Activated effector memory CD4-positive, alpha-beta T cell treated with Interleukin-2 at 50 U/mL for 16 hours (primary cell): ENCODE measurements at regions not wholly inside any gene's neighbourhood (a gene's known extent, or its start where the extent isn't known, plus 50 kb on each side); places are given as distances from the start of the nearest gene placed in this dataset.
"Not testable (repeated sequence)": the region's sequence is repeated elsewhere in the genome, so short reads cannot be mapped to it uniquely, and the experiment has no call there.

ENCODE experiments used
- DNase-seq: peaks from one replicate; pipeline ENCODE4 v3.0.0-alpha.2; 2020

GRCh38 chr14:106302661-106303060 is 776.3 kb downstream of the TMEM121 start:
- DNase-seq, result no peak

DNA sequence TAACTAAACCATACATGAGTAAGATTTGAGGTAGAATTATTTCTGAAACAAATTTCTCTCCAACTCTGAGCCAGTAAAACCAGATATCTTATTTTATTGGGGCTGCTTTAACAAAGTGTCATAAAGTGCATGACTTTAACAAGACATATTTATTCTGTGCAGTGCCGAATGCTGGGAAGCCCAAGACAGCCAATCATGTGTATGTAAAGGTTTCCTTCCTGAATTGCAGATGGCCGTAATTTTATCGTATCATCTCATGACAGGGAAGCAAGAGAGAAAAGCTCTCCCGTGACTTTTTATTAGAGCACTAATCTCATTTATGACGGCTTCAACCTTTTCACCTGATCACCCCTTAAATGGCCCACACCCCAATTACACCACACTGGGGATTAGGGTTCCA is 777.9 kb downstream of the TMEM121 start:
- DNase-seq, result no peak

- peak; percentile 29 for DNase-seq
These were observed 782.5 kb downstream of the TMEM121 start for GRCh38 chr14:106308839-106309389.

DNA sequence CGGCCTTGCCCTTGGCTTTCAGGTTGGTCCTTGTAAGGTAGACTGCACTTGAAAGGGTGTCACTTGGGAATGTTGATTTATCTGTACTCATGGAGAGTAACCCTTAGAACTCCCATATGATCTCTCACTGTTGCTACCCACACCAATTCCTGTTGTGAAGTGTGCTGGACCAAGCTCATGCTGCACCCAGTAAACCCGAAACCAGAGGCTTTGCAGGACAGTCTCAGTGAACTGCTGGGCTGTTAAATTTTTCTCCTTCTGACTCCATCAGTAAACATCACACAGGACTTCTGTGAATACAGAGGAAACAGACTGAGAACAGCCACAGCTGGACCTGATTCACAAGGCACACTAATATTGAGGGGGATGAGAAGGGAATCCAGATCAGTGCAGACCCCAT is 783.0 kb downstream of the TMEM121 start:
- DNase-seq, result no peak

- DNase-seq, result no peak
These were observed 789.1 kb downstream of the TMEM121 start for GRCh38 chr14:106315436-106315835.

- no peak for DNase-seq
These were observed 791.2 kb downstream of the TMEM121 start for GRCh38 chr14:106317593-106317992.

- DNase-seq, result peak; percentile 20
These were observed 792.3 kb downstream of the TMEM121 start for GRCh38 chr14:106318700-106319099.

DNA sequence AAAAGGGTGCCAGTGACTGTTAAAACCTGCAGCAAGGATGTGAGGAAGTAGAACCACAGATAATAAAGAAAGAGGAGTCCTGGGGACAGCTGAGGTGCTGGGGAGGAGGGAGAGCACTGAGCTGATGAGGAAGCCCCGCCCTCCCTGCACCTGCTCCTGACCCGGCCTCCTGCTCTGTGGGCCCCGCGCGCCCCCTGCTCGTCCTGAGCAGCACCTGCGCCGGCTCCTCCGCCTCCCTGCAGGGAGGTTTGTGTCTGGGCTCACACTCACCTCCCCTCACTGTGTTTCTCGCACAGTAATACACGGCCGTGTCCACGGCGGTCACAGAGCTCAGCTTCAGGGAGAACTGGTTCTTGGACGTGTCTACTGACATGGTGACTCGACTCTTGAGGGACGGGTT is 797.6 kb downstream of the TMEM121 start:
- DNase-seq, result not testable (repeated sequence)

- DNase-seq, result no peak
These were observed 800.9 kb downstream of the TMEM121 start for GRCh38 chr14:106327234-106327633.

DNA sequence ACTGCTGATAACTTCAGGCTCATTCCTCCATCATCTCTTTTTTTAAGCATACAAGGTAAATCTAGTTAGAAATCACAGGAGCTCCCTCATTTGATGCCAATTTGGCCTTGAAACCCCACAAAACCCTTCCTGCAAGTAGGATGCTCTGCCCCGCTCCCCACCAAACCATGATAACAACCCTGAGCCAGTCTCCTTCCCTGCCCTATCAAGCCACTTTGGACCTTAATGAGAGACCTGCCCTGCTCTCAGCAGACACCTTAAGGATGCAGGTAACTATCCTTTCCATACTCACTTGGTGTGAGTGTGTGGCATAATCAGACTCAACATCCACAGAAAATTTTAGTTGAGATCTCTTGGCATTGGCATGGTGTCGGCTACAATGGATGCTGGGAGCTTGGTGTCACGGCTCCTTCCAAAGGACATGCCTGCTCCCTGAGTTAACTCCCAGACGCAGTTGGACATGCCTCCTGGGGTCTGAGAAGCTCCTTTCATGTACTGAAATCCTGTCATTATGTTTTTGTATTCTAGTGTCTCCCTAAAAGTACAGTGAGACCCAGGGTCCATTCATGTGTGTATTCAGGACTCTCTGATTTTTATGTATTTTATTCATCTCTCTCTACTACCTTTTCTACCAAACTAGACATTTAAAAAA is 801.4 kb downstream of the TMEM121 start:
- not testable (repeated sequence) for DNase-seq

DNA sequence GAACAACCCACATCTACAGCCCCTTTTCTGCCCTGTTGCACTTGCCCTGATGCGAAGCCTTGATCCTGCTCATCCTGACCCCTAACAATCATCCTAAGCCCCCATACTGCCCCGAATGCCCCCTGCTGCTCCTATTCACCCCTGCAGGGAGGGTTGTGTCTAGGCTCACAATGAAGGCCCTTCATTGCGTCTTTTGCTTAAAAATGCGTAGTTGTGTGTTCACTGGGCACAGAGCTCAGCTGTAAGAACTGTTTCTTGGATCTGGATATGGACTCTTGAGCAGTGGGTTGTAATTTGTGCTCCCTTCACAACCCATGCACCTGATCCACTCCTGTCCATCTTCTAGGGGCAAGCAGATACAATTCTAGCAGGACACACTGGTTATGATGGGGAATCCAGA is 802.9 kb downstream of the TMEM121 start:
- DNase-seq, result not testable (repeated sequence)

DNA sequence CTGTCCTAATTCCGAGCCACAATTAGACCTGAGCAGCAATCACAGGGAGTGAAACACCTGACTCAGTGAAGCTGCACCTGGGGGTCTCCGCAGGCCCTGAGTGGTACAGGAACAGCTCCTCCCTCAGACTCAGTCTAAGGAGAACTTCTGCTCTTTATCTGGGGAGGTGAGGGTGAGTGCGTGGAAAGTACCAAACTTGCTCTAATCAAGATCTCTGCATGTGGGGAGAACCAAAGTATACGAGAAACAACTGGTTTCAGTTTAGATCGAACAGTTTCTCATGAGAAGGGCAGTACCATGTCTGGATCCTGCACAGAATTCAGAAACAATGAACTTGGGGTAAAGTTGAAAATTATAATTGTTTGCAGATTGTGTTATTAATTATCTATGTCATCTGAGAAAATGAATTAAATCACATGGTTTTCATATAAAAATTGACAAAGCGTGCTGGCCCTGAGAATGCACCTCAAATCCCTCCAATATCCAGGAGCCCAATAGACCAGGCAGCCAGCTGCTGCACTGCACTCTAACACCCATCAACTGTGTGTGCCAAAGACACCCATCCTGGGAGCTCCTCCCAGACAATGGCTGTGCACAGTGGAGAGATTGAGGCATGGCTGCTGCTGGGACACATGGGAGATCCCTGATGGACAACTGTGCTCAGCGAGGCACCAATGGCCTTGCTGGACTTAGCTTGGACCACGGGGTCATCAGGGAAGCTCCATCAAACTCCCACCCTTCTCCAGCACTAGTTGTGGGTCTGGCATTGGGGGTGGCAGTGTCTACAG is 803.8 kb downstream of the TMEM121 start:
- not testable (repeated sequence) for DNase-seq

DNA sequence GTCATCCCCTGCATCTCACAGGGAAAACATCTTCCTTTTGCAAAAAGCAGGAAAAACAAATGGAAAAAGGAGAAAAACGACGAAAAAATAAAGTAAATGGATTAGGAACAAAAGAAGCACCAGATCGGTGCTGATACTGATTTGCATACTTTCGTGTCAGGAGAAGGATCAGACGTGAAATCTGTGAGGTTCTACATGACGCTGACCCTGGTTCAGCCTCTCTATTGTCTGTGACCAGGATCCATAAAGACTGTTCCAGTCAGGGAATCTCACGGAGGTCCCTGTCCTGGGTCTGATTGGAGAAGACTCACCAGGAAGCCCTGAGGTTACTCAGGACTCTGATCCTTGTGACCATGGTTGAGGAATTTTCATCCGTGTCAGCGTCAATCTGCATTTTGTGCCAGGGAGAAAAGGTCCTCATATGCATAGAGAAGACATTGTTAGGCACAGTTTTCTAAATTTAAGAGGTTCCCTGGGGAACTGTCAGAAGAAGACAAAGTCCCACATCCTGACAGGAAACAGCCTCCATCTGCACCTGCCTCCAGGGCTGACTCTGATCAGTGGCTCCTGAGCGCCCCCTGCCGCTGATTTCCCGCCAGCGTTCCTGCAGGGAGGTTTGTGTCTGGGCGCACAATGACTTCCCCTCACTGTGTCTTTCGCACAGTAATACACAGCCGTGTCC is 808.2 kb downstream of the TMEM121 start:
- DNase-seq, result peak; percentile 70

DNA sequence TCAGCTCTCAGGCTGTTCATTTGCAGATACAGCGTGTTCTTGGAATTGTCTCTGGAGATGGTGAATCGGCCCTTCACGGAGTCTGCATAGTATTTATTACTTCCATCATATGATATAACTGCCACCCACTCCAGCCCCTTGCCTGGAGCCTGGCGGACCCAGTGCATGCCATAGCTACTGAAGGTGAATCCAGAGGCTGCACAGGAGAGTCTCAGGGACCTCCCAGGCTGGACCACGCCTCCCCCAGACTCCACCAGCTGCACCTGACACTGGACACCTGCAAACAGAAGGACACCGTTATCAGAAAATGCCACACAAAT is 808.7 kb downstream of the TMEM121 start:
- not testable (repeated sequence) for DNase-seq

DNA sequence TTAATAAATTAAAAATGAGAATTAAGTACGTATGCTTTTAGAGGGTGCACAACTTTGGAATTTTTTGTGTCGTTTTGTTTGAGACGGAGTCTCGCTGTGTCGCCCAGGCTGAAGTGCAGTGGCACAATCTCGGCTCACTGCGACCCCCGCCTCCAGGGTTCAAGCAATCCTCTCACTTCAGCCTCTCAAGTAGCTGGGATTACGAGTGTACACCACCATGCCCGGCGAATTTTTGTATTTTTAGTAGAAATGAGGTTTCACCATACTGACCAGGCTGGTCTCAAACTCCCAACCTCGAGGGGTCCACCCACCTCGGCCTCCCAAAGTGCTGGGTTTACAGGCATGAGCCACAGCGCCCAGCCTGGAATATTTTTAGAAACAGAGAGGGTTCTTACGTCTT is 812.4 kb downstream of the TMEM121 start:
- DNase-seq, result not testable (repeated sequence)

DNA sequence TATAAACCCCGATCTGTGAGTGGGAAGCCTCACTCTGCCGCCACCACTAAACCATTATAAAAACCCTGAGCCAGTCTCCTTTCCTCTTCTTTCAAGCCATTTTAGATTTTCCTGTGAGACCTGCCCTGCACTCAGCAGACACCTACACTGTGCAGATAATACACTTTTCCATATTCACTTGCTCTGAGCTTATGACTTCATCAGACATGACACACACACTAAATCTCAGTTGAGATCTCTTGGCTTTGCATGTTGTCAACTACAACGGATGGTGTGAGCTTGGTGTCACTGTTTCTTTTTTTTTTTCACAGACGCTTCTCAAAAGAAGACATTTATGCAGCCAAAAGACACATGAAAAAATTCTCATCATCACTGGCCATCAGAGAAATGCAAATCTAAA is 814.3 kb downstream of the TMEM121 start:
- DNase-seq, result not testable (repeated sequence)

DNA sequence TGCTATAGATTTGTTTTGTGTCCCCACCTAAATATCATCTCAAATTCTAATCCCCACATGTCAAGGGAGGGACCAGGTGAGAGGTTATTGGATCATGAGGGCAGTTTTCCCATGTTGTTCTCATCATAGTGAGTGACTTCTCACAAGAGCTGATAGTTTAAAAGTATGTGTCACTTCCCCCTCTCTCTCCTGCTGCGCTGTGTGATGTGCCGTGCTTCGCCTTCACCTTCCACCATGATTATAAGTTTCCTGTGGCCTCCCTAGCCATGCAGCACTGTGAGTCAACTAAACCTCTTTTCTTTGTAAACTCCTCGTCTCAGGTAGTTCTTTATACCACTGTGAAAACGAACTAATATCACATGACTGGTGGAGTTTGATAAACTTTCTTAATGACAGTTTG is 814.8 kb downstream of the TMEM121 start:
- DNase-seq, result not testable (repeated sequence)

DNA sequence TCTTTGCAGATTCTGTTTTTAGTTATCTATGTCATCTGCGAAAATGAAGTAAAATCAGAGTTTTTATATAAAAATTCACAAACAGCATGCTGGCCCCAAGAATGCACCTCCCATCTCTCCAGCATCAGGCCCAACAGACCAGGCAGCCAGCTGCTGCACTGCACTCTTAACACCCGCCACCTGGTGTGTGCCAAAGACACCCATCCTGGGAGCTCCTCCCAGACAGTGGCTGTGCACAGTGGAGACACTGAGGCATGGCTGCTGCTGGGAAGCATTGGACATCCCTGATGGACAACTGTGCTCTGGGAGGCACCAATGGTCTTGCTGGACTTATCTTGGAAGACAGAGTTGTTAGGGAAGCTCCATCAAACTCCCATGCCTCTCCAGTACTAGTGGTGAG is 817.2 kb downstream of the TMEM121 start:
- DNase-seq, result no peak

DNA sequence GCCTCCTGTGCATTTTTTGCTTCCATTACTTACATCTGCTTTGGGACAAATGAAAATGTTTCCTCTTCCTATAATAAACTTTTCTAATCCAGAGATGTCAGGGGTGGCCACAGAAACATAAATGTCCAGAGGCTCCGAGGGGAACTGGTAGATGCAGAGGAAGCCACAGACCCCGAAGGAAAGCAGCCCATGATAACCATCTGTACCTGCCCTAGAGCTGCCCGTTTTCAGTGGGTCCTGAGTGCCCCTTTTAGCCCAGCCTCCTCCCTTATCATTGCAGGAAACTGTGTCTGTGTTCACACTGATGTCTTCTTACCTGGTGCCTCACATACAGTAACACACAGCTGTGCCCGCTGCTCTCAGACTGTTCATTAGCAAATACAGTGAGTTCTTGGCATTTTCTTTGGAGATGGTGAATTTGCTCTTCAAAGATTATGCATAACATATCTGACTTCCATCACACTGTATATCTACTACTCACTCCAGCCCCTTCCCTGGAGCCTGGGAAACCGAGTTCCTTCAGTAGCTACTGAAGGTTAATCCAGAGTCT is 817.8 kb downstream of the TMEM121 start:
- not testable (repeated sequence) for DNase-seq

DNA sequence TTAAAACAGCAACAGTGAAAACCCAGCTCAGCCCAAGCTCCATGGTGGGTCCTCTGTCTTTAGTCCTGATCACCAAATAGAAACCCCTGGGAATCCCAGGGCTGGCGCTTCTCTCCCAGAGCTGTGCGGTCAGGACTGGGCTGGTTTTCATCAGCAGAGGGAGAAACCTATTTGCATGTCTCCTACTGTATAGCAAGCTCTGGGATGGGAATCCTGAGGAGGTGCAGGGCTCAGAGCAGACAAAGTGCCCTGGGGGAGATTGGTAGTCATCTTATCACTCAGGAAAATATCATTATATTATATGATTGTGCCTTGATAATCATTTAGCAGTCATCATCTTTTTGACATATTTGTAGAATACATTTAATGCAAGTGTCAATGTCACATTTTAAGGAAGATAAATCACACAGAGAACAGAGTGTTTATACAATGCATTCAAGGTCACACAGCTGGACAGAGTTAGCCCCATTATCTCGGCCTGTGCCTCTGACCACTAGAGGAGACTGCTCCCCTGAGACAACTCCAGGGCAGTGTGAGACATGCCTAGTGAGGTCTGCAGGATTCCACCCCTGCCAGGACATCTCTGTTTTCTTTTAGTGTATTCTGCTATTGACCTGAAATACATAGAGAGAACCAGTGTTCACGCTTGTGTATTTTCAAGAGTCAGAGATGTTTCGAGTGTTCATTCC is 818.6 kb downstream of the TMEM121 start:
- DNase-seq, result not testable (repeated sequence)

GRCh38 chr14:106346084-106346483 is 819.7 kb downstream of the TMEM121 start:
- DNase-seq, result no peak

- DNase-seq, result no peak
These were observed 820.3 kb downstream of the TMEM121 start for GRCh38 chr14:106346534-106347290.
